Kidney (tissue), 13 donors: ENCODE measurements at regions not wholly inside any gene's neighbourhood (a gene's known extent, or its start where the extent isn't known, plus 50 kb on each side); places are given as distances from the start of the nearest gene placed in this dataset.

Experiments
- DNase-seq, 5 donors: peaks; one replicate each; pipeline ENCODE4 v3.0.0-alpha.2; 2013 to 2020
- FAIRE-seq: peaks from 2 replicates; lab custom pipeline; 2012; peaks lifted over from hg19 to GRCh38; lab: Jason Lieb, UNC
- H3K27ac ChIP-seq, 2 donors: one replicate each; pipeline ENCODE4 v1.7.0; 2013; ENCODE audit warnings: low read depth in 2 of 2, low read length in 2 of 2, inconsistent platforms in 1 of 2
- H3K27me3 ChIP-seq: one replicate; pipeline ENCODE4 v1.7.1; 2013; ENCODE audit warnings: low read length, inconsistent platforms; ENCODE audit not compliant: control insufficient read depth, insufficient read depth
- H3K36me3 ChIP-seq, 3 donors: one replicate each; pipeline versions ENCODE4 v1.7.0 to v1.7.1; 2013; ENCODE audit warnings: low read length in 3 of 3, control low read depth in 1 of 3, inconsistent platforms in 1 of 3; ENCODE audit not compliant: insufficient read depth in 3 of 3, control insufficient read depth in 2 of 3
- H3K4me1 ChIP-seq, 3 donors: one replicate each; pipeline versions ENCODE4 v1.7.0 to v1.7.1; 2013; ENCODE audit warnings: low read length in 3 of 3, inconsistent platforms in 1 of 3, low read depth in 1 of 3; ENCODE audit not compliant: control insufficient read depth in 2 of 3, insufficient read depth in 2 of 3
- H3K4me3 ChIP-seq, 3 donors: one replicate each; pipeline versions ENCODE4 v1.7.0 to v1.8.1; 2013; ENCODE audit warnings: low read length in 3 of 3, control low read depth in 1 of 3, inconsistent platforms in 1 of 3
- H3K9ac ChIP-seq, 3 donors: one replicate each; pipeline versions ENCODE4 v1.7.0 to v1.7.1; 2013; ENCODE audit warnings: low read length in 3 of 3, control low read depth in 1 of 3, inconsistent platforms in 1 of 3
- H3K9me3 ChIP-seq, 3 donors: one replicate each; pipeline versions ENCODE4 v1.7.0 to v1.7.1; 2013; ENCODE audit warnings: low read length in 3 of 3, control low read depth in 1 of 3, inconsistent platforms in 1 of 3; ENCODE audit not compliant: control insufficient read depth in 2 of 3, insufficient read depth in 1 of 3
- CTCF ChIP-seq: IDR thresholded peaks from 3 replicates; pipeline ENCODE4 v1.5.1; 2012; ENCODE audit warnings: mild to moderate bottlenecking, moderate library complexity, borderline replicate concordance; ENCODE audit not compliant: insufficient read depth; ENCODE audit errors: extremely low read depth
- intact Hi-C: fragments of 100-400 bp; cut with DNase I; formaldehyde crosslinking; loops from one replicate; pipeline ENCODE4 v1.11.1; 2022
- donor health status: control.
- donor health status: control.
- donor health status: control.
- donor health status: control.
- donor health status: control.
- donor health status: DM: yes; HTN: yes; CAD: no.
- donor health status: Normal renal cell carcinoma (clear cell type).

GRCh38 chr10:61559615-61560014, 103.1 kb upstream of the CABCOCO1 start:
- intact Hi-C loops, result no loop called here
- H3K27ac ChIP-seq, result no peak overlapping the region
- no peaks in the 10 kb centered on the region for H3K36me3 ChIP-seq
- no peaks in the 10 kb centered on the region for H3K4me1 ChIP-seq
- H3K9ac ChIP-seq, result no peak overlapping the region
- FAIRE-seq (no peak), DNase-seq (no peak)
- no peaks in the 10 kb centered on the region for H3K27me3 ChIP-seq
- no peaks in the 10 kb centered on the region for H3K9me3 ChIP-seq
- no peak for TF ChIP-seq CTCF
- no peak overlapping the region for H3K4me3 ChIP-seq

- Histone ChIP-seq H3K9me3 (no peaks in the 10 kb centered on the region), H3K4me1 (no peaks in the 10 kb centered on the region), H3K4me3 (no peak overlapping the region), H3K36me3 (no peaks in the 10 kb centered on the region), H3K9ac (no peak overlapping the region), H3K27me3 (no peaks in the 10 kb centered on the region), H3K27ac (no peak overlapping the region)
- DNase-seq, result no peak
- FAIRE-seq, result no peak
- no peak for TF ChIP-seq CTCF
- intact Hi-C loops, result no loop called here
Measured at GRCh38 chr10:61558188-61558587, 104.5 kb upstream of the CABCOCO1 start.

DNA sequence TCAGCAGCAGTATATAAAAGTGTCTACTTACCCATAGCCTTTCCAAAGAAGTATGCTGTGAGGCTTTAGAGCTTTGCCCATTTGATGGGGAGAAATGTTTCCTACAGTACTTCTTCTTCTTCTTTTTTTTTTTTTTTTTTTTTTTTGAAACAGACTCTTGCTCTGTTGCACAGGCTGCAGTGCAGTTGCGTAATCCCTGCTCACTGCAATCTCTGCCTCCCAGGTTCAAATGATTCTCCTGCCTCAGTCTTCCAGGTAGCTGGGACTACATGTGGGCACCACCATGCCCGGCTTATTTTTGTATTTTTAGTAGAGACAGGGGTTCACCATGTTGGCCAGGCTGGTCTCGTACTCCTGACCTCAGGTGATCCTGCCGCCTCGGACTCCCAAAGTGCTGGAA, 101.7 kb upstream of the TMEM26 start:
- Histone ChIP-seq H3K27me3 (no peaks in the 10 kb centered on the region), H3K4me3 (no peak overlapping the region), H3K9ac (no peak overlapping the region), H3K4me1 (no peaks in the 10 kb centered on the region), H3K9me3 (no peaks in the 10 kb centered on the region), H3K27ac (no peak overlapping the region), H3K36me3 (no peaks in the 10 kb centered on the region)
- intact Hi-C loops, result no loop called here
- no peak for TF ChIP-seq CTCF
- DNase-seq (no peak), FAIRE-seq (no peak)

- Histone ChIP-seq H3K36me3 (no peaks in the 10 kb centered on the region), H3K9me3 (no peaks in the 10 kb centered on the region), H3K4me3 (no peak overlapping the region), H3K27me3 (no peaks in the 10 kb centered on the region), H3K4me1 (no peaks in the 10 kb centered on the region), H3K27ac (no peak overlapping the region), H3K9ac (no peak overlapping the region)
- intact Hi-C loops, result no loop called here
- FAIRE-seq (no peak), DNase-seq (no peak)
- no peak for TF ChIP-seq CTCF
Measured at GRCh38 chr10:61549861-61550260, 96.7 kb upstream of the TMEM26 start.
